Activated naive CD8-positive, alpha-beta T cell (primary cell): ENCODE measurements at regions not wholly inside any gene's neighbourhood (a gene's known extent, or its start where the extent isn't known, plus 50 kb on each side); places are given as distances from the start of the nearest gene placed in this dataset.

ENCODE experiments used
- H3K27ac Mint-ChIP-seq: one replicate; pipeline ENCODE4 v1.8.0; 2021; ENCODE audit warnings: mixed read lengths
- H3K27me3 Mint-ChIP-seq: one replicate; pipeline ENCODE4 v1.8.0; 2021; ENCODE audit warnings: mixed read lengths
- H3K36me3 Mint-ChIP-seq: one replicate; pipeline ENCODE4 v1.8.0; 2021; ENCODE audit warnings: mixed read lengths
- H3K4me1 Mint-ChIP-seq: one replicate; pipeline ENCODE4 v1.8.0; 2021; ENCODE audit warnings: low read depth, mixed read lengths
- H3K4me3 Mint-ChIP-seq: one replicate; pipeline ENCODE4 v1.8.0; 2021; ENCODE audit warnings: mild to moderate bottlenecking, mixed read lengths
- H3K9me3 Mint-ChIP-seq: one replicate; pipeline ENCODE4 v1.8.0; 2021; ENCODE audit warnings: low read depth, mixed read lengths

DNA sequence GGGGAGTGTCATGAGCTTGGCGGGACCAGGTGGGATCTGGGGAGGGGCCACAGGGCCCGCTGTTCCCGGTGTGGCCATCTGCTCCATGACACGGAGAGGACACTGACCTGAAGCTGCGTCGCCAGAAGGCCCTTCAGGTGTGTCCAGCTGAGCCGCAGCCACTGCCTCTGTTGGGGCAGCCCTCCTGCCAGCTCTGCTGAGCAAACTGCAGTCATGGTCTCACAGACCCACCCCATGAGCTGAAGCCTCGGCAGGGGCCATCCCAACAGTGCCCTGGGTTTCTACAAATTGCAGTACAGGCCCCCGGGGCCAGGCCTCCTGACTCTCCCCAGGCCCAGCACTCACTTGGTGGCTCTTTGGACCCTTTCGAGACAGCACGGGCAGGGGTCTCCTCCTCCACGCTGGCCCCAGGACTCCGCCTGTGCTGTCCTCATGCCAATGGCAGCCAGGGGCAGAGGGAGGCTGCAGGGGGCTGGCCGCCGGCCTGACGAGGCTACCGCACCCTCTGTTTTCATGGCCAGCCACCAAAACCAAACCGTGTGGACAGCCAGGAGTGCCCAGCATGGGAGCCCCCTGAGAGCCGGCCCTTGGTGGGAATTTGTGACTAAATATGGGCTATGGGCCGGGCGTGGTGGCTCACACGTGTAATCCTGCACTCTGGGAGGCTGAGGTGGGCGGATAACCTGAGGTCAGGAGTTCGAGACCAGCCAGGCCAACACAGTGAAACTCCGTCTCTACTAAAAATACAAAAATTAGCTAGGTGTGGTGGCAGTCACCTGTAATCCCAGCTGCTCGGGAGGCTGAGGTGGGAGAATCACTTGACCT, 175.2 kb upstream of the SALL3 start:
- Mint-ChIP-seq H3K27ac (no peak overlapping the region), H3K4me1 (no peaks in the 10 kb centered on the region), H3K27me3 (peaks cover 4% of the 10 kb centered on the region), H3K9me3 (no peaks in the 10 kb centered on the region), H3K36me3 (no peaks in the 10 kb centered on the region), H3K4me3 (no peak overlapping the region)

GRCh38 chr18:78805840-78806239, 173.8 kb upstream of the SALL3 start:
- Mint-ChIP-seq H3K4me3 (no peak overlapping the region), H3K4me1 (no peaks in the 10 kb centered on the region), H3K27me3 (peaks cover 4% of the 10 kb centered on the region), H3K36me3 (no peaks in the 10 kb centered on the region), H3K27ac (no peak overlapping the region), H3K9me3 (peaks cover 3% of the 10 kb centered on the region)

- H3K4me1 Mint-ChIP-seq: no peaks in the 10 kb centered on the region
- H3K27ac Mint-ChIP-seq: no peak overlapping the region
- H3K36me3 Mint-ChIP-seq: no peaks in the 10 kb centered on the region
- H3K9me3 Mint-ChIP-seq: peaks cover 3% of the 10 kb centered on the region
- H3K4me3 Mint-ChIP-seq: no peak overlapping the region
- peaks cover 4% of the 10 kb centered on the region for H3K27me3 Mint-ChIP-seq
Observed at GRCh38 chr18:78807668-78808067, 171.9 kb upstream of the SALL3 start.

DNA sequence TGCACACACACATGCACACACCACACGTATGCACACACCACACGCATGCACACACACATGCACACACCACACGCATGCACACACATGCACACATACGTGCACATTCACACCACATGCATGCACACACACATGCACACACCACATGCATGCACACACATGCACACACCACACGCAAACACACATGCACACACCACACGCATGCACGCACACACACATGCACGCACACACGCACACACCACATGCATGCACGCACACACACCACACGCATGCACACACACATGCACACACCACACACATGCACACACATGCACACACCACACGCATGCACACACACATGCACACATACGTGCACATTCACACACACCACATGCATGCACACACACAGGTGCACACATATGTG, 169.8 kb upstream of the SALL3 start:
- Mint-ChIP-seq H3K4me1 (no peaks in the 10 kb centered on the region), H3K27me3 (peaks cover 6% of the 10 kb centered on the region), H3K27ac (no peak overlapping the region), H3K36me3 (no peaks in the 10 kb centered on the region), H3K4me3 (no peak overlapping the region), H3K9me3 (peaks cover 3% of the 10 kb centered on the region)

- peaks cover 6% of the 10 kb centered on the region for H3K27me3 Mint-ChIP-seq
- no peak overlapping the region for H3K27ac Mint-ChIP-seq
- no peaks in the 10 kb centered on the region for H3K36me3 Mint-ChIP-seq
- H3K9me3 Mint-ChIP-seq: peaks cover 3% of the 10 kb centered on the region
- H3K4me1 Mint-ChIP-seq: no peaks in the 10 kb centered on the region
- no peak overlapping the region for H3K4me3 Mint-ChIP-seq
Observed at GRCh38 chr18:78810706-78811105, 168.9 kb upstream of the SALL3 start.

DNA sequence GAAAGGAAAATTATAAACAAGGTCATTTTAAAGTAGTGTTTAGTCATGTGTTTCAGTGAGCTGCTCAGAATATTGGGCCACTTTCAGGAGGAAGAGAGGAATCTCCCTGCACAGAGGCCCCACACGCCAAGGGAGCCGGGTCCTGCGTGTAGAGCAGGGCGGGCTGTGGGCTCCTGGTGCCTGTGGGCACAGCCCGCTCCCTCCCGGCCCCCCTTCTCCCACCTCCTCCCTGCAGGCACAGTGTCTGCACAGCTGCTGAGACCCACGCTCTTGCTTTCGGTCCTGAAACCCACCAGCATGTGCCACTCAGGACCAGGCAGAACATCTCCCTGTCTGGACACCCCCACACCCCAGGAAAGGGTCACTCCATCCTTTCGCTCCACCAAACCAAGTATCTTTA, 167.6 kb upstream of the SALL3 start:
- Mint-ChIP-seq H3K4me1 (no peaks in the 10 kb centered on the region), H3K27ac (no peak overlapping the region), H3K9me3 (peaks cover 3% of the 10 kb centered on the region), H3K36me3 (no peaks in the 10 kb centered on the region), H3K27me3 (peaks cover 6% of the 10 kb centered on the region), H3K4me3 (no peak overlapping the region)

- no peaks in the 10 kb centered on the region for H3K4me1 Mint-ChIP-seq
- H3K36me3 Mint-ChIP-seq: no peaks in the 10 kb centered on the region
- peaks cover 3% of the 10 kb centered on the region for H3K9me3 Mint-ChIP-seq
- H3K27ac Mint-ChIP-seq: no peak overlapping the region
- H3K27me3 Mint-ChIP-seq: peaks cover 9% of the 10 kb centered on the region
- H3K4me3 Mint-ChIP-seq: no peak overlapping the region
Observed at GRCh38 chr18:78813156-78813555, 166.5 kb upstream of the SALL3 start.

GRCh38 chr18:78813936-78814710, 165.5 kb upstream of the SALL3 start:
- H3K36me3 Mint-ChIP-seq: no peaks in the 10 kb centered on the region
- H3K4me1 Mint-ChIP-seq: no peaks in the 10 kb centered on the region
- H3K4me3 Mint-ChIP-seq: no peak overlapping the region
- no peak overlapping the region for H3K27ac Mint-ChIP-seq
- H3K9me3 Mint-ChIP-seq: peaks cover 3% of the 10 kb centered on the region
- H3K27me3 Mint-ChIP-seq: peaks cover 14% of the 10 kb centered on the region

DNA sequence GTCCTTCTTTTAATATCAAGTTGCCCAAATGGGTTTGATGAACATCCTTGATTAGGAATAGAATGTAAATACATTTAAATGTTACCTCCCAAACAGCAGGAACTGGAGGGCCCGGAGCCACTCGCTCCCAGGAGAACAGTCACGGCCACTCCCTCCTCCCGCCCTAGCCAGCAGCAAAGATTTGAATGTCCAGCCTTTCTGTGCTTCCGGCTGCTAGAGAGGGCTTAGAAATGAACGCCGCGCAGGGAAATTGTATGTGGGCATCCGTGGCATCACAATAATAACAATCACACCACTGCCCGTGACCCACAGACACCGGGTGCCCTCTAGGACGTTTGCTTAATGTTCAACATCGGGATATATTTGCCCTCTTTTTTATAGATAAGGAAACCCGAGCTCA, 164.9 kb upstream of the SALL3 start:
- H3K9me3 Mint-ChIP-seq: peaks cover 3% of the 10 kb centered on the region
- no peak overlapping the region for H3K27ac Mint-ChIP-seq
- no peaks in the 10 kb centered on the region for H3K4me1 Mint-ChIP-seq
- no peaks in the 10 kb centered on the region for H3K36me3 Mint-ChIP-seq
- peaks cover 14% of the 10 kb centered on the region for H3K27me3 Mint-ChIP-seq
- no peak overlapping the region for H3K4me3 Mint-ChIP-seq

- H3K36me3 Mint-ChIP-seq: no peaks in the 10 kb centered on the region
- H3K9me3 Mint-ChIP-seq: no peaks in the 10 kb centered on the region
- no peaks in the 10 kb centered on the region for H3K4me1 Mint-ChIP-seq
- H3K27ac Mint-ChIP-seq: no peak overlapping the region
- H3K4me3 Mint-ChIP-seq: no peak overlapping the region
- H3K27me3 Mint-ChIP-seq: peaks cover 14% of the 10 kb centered on the region
Observed at GRCh38 chr18:78816114-78816513, 163.5 kb upstream of the SALL3 start.

GRCh38 chr18:78816916-78817315, 162.7 kb upstream of the SALL3 start:
- H3K27me3 Mint-ChIP-seq: peaks cover 14% of the 10 kb centered on the region
- no peaks in the 10 kb centered on the region for H3K9me3 Mint-ChIP-seq
- no peak overlapping the region for H3K4me3 Mint-ChIP-seq
- H3K36me3 Mint-ChIP-seq: no peaks in the 10 kb centered on the region
- no peaks in the 10 kb centered on the region for H3K4me1 Mint-ChIP-seq
- H3K27ac Mint-ChIP-seq: no peak overlapping the region

GRCh38 chr18:78818495-78818894, 161.1 kb upstream of the SALL3 start:
- Mint-ChIP-seq H3K4me3 (no peak overlapping the region), H3K4me1 (no peaks in the 10 kb centered on the region), H3K27me3 (peaks cover 12% of the 10 kb centered on the region), H3K36me3 (no peaks in the 10 kb centered on the region), H3K27ac (no peak overlapping the region), H3K9me3 (no peaks in the 10 kb centered on the region)

DNA sequence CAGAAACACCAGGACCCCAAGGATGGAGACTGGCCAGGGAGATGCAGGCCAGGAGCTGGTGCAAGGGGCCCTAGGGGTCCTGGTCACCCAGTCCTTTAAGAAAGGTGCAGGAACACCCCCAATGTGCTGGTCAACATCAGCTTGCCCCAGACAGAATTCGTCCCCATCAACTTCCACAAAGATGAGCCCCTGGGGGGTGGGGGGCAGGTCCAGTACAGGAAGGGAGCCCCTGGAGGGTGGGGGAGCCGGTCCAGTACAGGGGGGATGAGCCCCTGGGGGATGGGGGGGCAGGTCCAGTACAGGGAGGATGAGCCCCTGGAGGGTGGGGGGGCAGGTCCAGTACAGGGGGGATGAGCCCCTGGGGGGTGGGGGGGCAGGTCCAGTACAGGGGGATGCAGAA, 160.7 kb upstream of the SALL3 start:
- Mint-ChIP-seq H3K4me1 (no peaks in the 10 kb centered on the region), H3K4me3 (no peak overlapping the region), H3K36me3 (no peaks in the 10 kb centered on the region), H3K9me3 (no peaks in the 10 kb centered on the region), H3K27me3 (peaks cover 10% of the 10 kb centered on the region), H3K27ac (no peak overlapping the region)

GRCh38 chr18:78820161-78820834, 159.3 kb upstream of the SALL3 start:
- no peak overlapping the region for H3K4me3 Mint-ChIP-seq
- H3K36me3 Mint-ChIP-seq: no peaks in the 10 kb centered on the region
- H3K4me1 Mint-ChIP-seq: no peaks in the 10 kb centered on the region
- no peaks in the 10 kb centered on the region for H3K9me3 Mint-ChIP-seq
- peaks cover 8% of the 10 kb centered on the region for H3K27me3 Mint-ChIP-seq
- no peak overlapping the region for H3K27ac Mint-ChIP-seq

- H3K27ac Mint-ChIP-seq: no peak overlapping the region
Observed at GRCh38 chr18:78821396-78821795, 158.2 kb upstream of the SALL3 start.

More at GRCh38 chr18:78821396-78821795, 158.2 kb upstream of the SALL3 start:
- peaks cover 10% of the 10 kb centered on the region for H3K27me3 Mint-ChIP-seq
- H3K36me3 Mint-ChIP-seq: no peaks in the 10 kb centered on the region
- no peaks in the 10 kb centered on the region for H3K9me3 Mint-ChIP-seq
- no peak overlapping the region for H3K4me3 Mint-ChIP-seq
- no peaks in the 10 kb centered on the region for H3K4me1 Mint-ChIP-seq
